GM12878 (cell line): ENCODE measurements at regions not wholly inside any gene's neighbourhood (a gene's known extent, or its start where the extent isn't known, plus 50 kb on each side); places are given as distances from the start of the nearest gene placed in this dataset.

ENCODE experiments used
- ATAC-seq: fragments of 200-7000 bp; cut with Tn5 transposase; 3 replicates; pipeline ENCODE4 v1.9.1; 2020; ENCODE audit warnings: mild to moderate bottlenecking, moderate library complexity
- BruUV-seq: library from RNA; stranded (reverse); fragments of 400-500 nt; replicated peaks from 2 replicates; lab custom pipeline; 2021; lab: Mats Ljungman, UMichigan
- CTCF ChIA-PET: fragments of 300-600 bp; sonication (Branson Sonifier 250); formaldehyde crosslinking; extraction: SDS; loops from one replicate; lab custom pipeline; 2021; ENCODE audit warnings: inconsistent platforms; lab: Yijun Ruan, JAX
- POLR2A ChIA-PET: fragments of 350-600 bp; formaldehyde crosslinking; extraction: SDS; loops from one replicate; lab custom pipeline; 2021; ENCODE audit warnings: inconsistent platforms; lab: Charles Lee
- RAD21 ChIA-PET: fragments of 300-600 bp; sonication (Branson Sonifier 250); formaldehyde crosslinking; loops from one replicate; lab custom pipeline; 2023; ENCODE audit warnings: antibody characterized with exemption; ENCODE audit not compliant: unreplicated experiment; lab: Charles Lee
- SMC1A ChIA-PET: fragments of 300-600 bp; sonication (Branson Sonifier 250); formaldehyde crosslinking; loops from one replicate; lab custom pipeline; 2023; ENCODE audit not compliant: unreplicated experiment, uncharacterized antibody; lab: Charles Lee
- DNase-seq: peaks from one replicate; pipeline ENCODE4 v3.0.0-alpha.2; 2011; ENCODE audit warnings: low read depth, low spot score
- FAIRE-seq: peaks from 3 replicates; lab custom pipeline; 2011; peaks lifted over from hg19 to GRCh38; lab: Jason Lieb, UNC
- H2AFZ ChIP-seq: 2 replicates; pipeline ENCODE4 v1.6.0; 2011; ENCODE audit warnings: low read depth, low read length, control low read depth; ENCODE audit not compliant: control insufficient read depth
- H3K27ac ChIP-seq: 2 replicates; pipeline ENCODE4 v1.5.1; 2011; ENCODE audit warnings: control low read depth; ENCODE audit not compliant: control insufficient read depth, insufficient read depth
- H3K27me3 ChIP-seq, 2 experiments: replicated peaks in 1 of 2; 2 replicates each; pipeline versions ENCODE4 v1.6.0 to v1.6.1; 2011; ENCODE audit warnings: low read length in 1 of 2; ENCODE audit not compliant: control insufficient read depth in 2 of 2, insufficient read depth in 2 of 2
- H3K36me3 ChIP-seq, 2 experiments: 2 replicates each; pipeline ENCODE4 v1.5.1; 2011; ENCODE audit warnings: low read length in 1 of 2; ENCODE audit not compliant: control insufficient read depth in 2 of 2, insufficient read depth in 2 of 2
- H3K4me1 ChIP-seq: 2 replicates; pipeline ENCODE4 v1.6.1; 2011; ENCODE audit warnings: mild to moderate bottlenecking, low read length, moderate library complexity, mixed read lengths; ENCODE audit not compliant: control insufficient read depth, insufficient read depth
- H3K4me2 ChIP-seq: 2 replicates; pipeline ENCODE4 v1.6.0; 2011; ENCODE audit warnings: control low read depth; ENCODE audit not compliant: control insufficient read depth, insufficient read depth
- H3K4me3 ChIP-seq: fragments of 200-600 bp; sonication (generic); 2 replicates; pipeline ENCODE4 v1.5.1; 2016
- H3K79me2 ChIP-seq: 2 replicates; pipeline ENCODE4 v1.6.0; 2011; ENCODE audit warnings: low read length; ENCODE audit not compliant: control insufficient read depth, insufficient read depth
- H3K9ac ChIP-seq: 2 replicates; pipeline ENCODE4 v1.8.0; 2011; ENCODE audit warnings: low read length, control low read depth, mixed read lengths; ENCODE audit not compliant: control insufficient read depth, insufficient read depth
- H3K9me3 ChIP-seq: replicated peaks from 3 replicates; pipeline ENCODE4 v1.5.1; 2011; ENCODE audit warnings: mild to moderate bottlenecking, low read length; ENCODE audit not compliant: control insufficient read depth, insufficient read depth
- H4K20me1 ChIP-seq: 2 replicates; pipeline ENCODE4 v1.6.0; 2011; ENCODE audit not compliant: control insufficient read depth, insufficient read depth
- BACH1 ChIP-seq: fragments of 450-650 bp; IDR thresholded peaks from 2 replicates; pipeline ENCODE4 v1.6.1; 2017; ENCODE audit warnings: mild to moderate bottlenecking, borderline replicate concordance
- BCL11A ChIP-seq: IDR thresholded peaks from 2 replicates; pipeline ENCODE4 v1.6.1; 2011; ENCODE audit warnings: low read depth, low read length
- BHLHE40 ChIP-seq, 2 experiments: fragments of 450-650 bp in 1 of 2; IDR thresholded peaks; 2 replicates each; pipeline ENCODE4 v1.6.1; 2011 to 2017; ENCODE audit warnings: low read depth in 2 of 2, borderline replicate concordance in 1 of 2, improper control_type of control experiment in 1 of 2, low read length in 1 of 2, mild to moderate bottlenecking in 1 of 2
- CBX3 ChIP-seq: fragments of 200-600 bp; sonication (generic); IDR thresholded peaks from 2 replicates; pipeline ENCODE4 v1.6.1; 2016; ENCODE audit warnings: low read depth, borderline replicate concordance
- CBX5 ChIP-seq: sonication (generic); IDR thresholded peaks from 2 replicates; pipeline ENCODE4 v1.6.1; 2016; ENCODE audit warnings: low read depth, moderate library complexity, mild to moderate bottlenecking, inconsistent platforms
- DPF2 ChIP-seq: fragments of 450-650 bp; IDR thresholded peaks from 2 replicates; pipeline ENCODE4 v1.6.1; 2017; ENCODE audit warnings: mild to moderate bottlenecking
- IKZF1 ChIP-seq: fragments of 450-650 bp; conservative IDR thresholded peaks from 2 replicates; pipeline ENCODE4 v1.6.1; 2017; ENCODE audit warnings: antibody characterized with exemption, mild to moderate bottlenecking
- MTA2 ChIP-seq: fragments of 450-650 bp; IDR thresholded peaks from 2 replicates; pipeline ENCODE4 v1.6.1; 2016; ENCODE audit warnings: low read depth, mild to moderate bottlenecking, moderate library complexity
- NR2C1 ChIP-seq: fragments of 450-650 bp; IDR thresholded peaks from 2 replicates; pipeline ENCODE4 v1.6.1; 2017; ENCODE audit warnings: antibody characterized with exemption, mild to moderate bottlenecking, moderate library complexity
- POU2F2 ChIP-seq: IDR thresholded peaks from 3 replicates; pipeline ENCODE4 v1.6.1; 2011; ENCODE audit warnings: low read depth, mild to moderate bottlenecking, low read length, borderline replicate concordance
- RUNX3 ChIP-seq: IDR thresholded peaks from 2 replicates; pipeline ENCODE4 v1.6.1; 2012; ENCODE audit warnings: low read length, inconsistent platforms
- SP1 ChIP-seq: IDR thresholded peaks from one replicate; pipeline ENCODE4 v1.6.1; 2011; ENCODE audit warnings: low read depth, low read length
- SPI1 ChIP-seq: IDR thresholded peaks from 2 replicates; pipeline ENCODE4 v1.6.1; 2011; ENCODE audit warnings: low read depth, mild to moderate bottlenecking, low read length, moderate library complexity, borderline replicate concordance; ENCODE audit not compliant: insufficient read depth
- TCF12 ChIP-seq: IDR thresholded peaks from 2 replicates; pipeline ENCODE4 v1.6.1; 2011; ENCODE audit warnings: low read depth, mild to moderate bottlenecking, low read length
- WRNIP1 ChIP-seq: IDR thresholded peaks from 2 replicates; pipeline ENCODE4 v1.6.1; 2011; ENCODE audit warnings: low read depth, low read length, improper control_type of control experiment, borderline replicate concordance
- YY1 ChIP-seq: IDR thresholded peaks from 2 replicates; pipeline ENCODE4 v1.6.1; 2011; ENCODE audit warnings: low read depth, mild to moderate bottlenecking, low read length
- WGBS: methylation state at CpG from one replicate; pipeline ENCODE4 v1.1.6; 2016; ENCODE audit warnings: low lambda C conversion rate; ENCODE audit not compliant: insufficient replicate concordance, insufficient coverage; ENCODE audit errors: missing lambda C conversion rate; 5-methylcytosine and 5-hydroxymethylcytosine counted together
- in situ Hi-C: fragments of 300-500 bp; cut with MboI; formaldehyde crosslinking; loops from 9 replicates; pipeline ENCODE4 v1.14.3; 2018; ENCODE audit warnings: mixed read lengths
- intact Hi-C: fragments of 100-400 bp; cut with micrococcal nuclease; formaldehyde crosslinking; loops from one replicate; pipeline ENCODE4 v1.14.2; 2022; ENCODE audit not compliant: unreplicated experiment
- TF ChIP-seq, protein P1 (sequence below): fragments of 450-650 bp; IDR thresholded peaks from 2 replicates; pipeline ENCODE4 v1.6.1; 2016; ENCODE audit warnings: mild to moderate bottlenecking

DNA sequence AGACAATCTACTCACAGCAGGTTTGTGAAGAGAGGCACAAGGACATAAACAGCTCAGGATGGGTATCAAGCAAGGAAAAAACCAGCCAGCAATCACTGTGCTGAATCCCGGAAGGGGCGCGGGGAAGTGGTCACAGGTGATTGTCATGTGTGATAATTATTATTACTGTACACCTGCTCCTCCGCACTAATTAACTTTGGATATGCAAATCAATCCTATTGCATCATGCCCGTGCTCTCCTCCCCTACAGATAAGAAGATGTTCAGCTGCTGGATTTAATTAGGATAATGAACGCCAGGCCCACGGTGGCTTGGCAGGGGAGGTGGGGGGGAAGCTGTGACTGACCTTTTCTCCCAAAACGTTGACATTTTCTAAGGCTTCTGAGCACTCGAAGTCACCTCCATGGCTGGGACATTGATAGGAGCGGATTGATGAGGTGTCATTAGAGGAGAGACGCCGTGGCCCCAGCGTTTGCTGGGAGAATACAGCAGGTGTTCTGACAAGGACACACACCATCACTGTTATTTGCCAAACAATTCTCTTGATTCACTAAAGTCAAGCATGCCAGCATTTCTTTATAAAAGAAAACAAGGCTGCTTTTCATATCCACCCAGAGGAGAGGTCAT, 160.3 kb upstream of the VRK2 start:
- Histone ChIP-seq H3K9ac (peak overlapping the region; percentile 7), H3K79me2 (peaks cover 3% of the 10 kb centered on the region), H3K36me3 (no peaks in the 10 kb centered on the region), H3K4me1 (peaks cover 53% of the 10 kb centered on the region), H2AFZ (peak overlapping the region; percentile 47), H3K27ac (peak overlapping the region; percentile 55), H3K27me3 (no peaks in the 10 kb centered on the region), H3K4me2 (peak overlapping the region; percentile 79), H3K4me3 (peak overlapping the region; percentile 37; the same call in 1 of the 2 replicates), H3K9me3 (no peaks in the 10 kb centered on the region; the same call in 2 of the 3 replicates), H4K20me1 (no peaks in the 10 kb centered on the region)
- RAD21 ChIA-PET, result interaction anchor here (1.0 to 9.6 kb wide), 8 partner anchors 8 to 160 kb away, joined by 3 to 74 read pairs (median 14); partner anchors contain the start of gene VRK2
- FAIRE-seq, result no peak
- intact Hi-C loops, result loop anchor here (5.0 kb wide), 1 partner anchor 461 kb away; no protein-coding TSS in a partner anchor
- no TSS peak for BruUV-seq
- TF ChIP-seq POU2F2 (peak; percentile 62; the same call in 1 of the 3 replicates), MTA2 (peak; percentile 74; the same call in 1 of the 2 replicates), BCL11A (0 out of 2 replicates have a peak, but pooled peaks have one; percentile 14), CBX5 (no peak), WRNIP1 (no peak), BHLHE40 (IDR thresholded peaks at IDR 0.05; ENCODE audit: borderline replicate concordance in 1 of 2, low read depth in 2 of 2, low read length in 1 of 2) (peak in 1 of 2 experiments; percentile 41; a peak in 1 of 4 replicates), NR2C1 (no peak), YY1 (0 out of 2 replicates have a peak, but pooled peaks have one; percentile 19), SPI1 (0 out of 2 replicates have a peak, but pooled peaks have one; percentile 15), TCF12 (0 out of 2 replicates have a peak, but pooled peaks have one; percentile 21), IKZF1 (peak; percentile 43), RUNX3 (peak; percentile 30; the same call in 1 of the 2 replicates), BACH1 (0 out of 2 replicates have a peak, but pooled peaks have one; percentile 7), SP1 (no peak), DPF2 (peak; percentile 50; the same call in 1 of the 2 replicates), CBX3 (no peak)
- TF ChIP-seq, protein P1, sequence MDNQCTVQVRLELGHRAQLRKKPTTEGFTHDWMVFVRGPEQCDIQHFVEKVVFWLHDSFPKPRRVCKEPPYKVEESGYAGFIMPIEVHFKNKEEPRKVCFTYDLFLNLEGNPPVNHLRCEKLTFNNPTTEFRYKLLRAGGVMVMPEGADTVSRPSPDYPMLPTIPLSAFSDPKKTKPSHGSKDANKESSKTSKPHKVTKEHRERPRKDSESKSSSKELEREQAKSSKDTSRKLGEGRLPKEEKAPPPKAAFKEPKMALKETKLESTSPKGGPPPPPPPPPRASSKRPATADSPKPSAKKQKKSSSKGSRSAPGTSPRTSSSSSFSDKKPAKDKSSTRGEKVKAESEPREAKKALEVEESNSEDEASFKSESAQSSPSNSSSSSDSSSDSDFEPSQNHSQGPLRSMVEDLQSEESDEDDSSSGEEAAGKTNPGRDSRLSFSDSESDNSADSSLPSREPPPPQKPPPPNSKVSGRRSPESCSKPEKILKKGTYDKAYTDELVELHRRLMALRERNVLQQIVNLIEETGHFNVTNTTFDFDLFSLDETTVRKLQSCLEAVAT, result 0 out of 2 replicates have a peak, but pooled peaks have one; percentile 46
- SMC1A ChIA-PET, result interaction anchor here (2.1 to 8.1 kb wide), 9 partner anchors 7 to 166 kb away, joined by 7 to 88 read pairs (median 16); no protein-coding TSS in a partner anchor
- DNase-seq, result no peak
- CTCF ChIA-PET, result interaction anchor here (1.0 to 5.4 kb wide), 8 partner anchors 8 to 562 kb away, joined by 3 to 39 read pairs (median 10); no protein-coding TSS in a partner anchor
- in situ Hi-C loops, result no loop called here
- peak; percentile 10 for ATAC-seq
- POLR2A ChIA-PET, result interaction anchor here (2.6 to 5.0 kb wide), 2 partner anchors 10 to 160 kb away, joined by 9 to 23 read pairs; partner anchors contain the start of gene VRK2
- 93% methylated on average over 13 of the region's 13 CpGs for WGBS
